ENCODE measurements at regions not wholly inside any gene's neighbourhood (a gene's known extent, or its start where the extent isn't known, plus 50 kb on each side); places are given as distances from the start of the nearest gene placed in this dataset.
"Not testable (repeated sequence)": the region's sequence is repeated elsewhere in the genome, so short reads cannot be mapped to it uniquely, and the experiment has no call there.

GRCh38 chr1:166630369-166630768 is 208.9 kb upstream of the POGK start:
- ATAC-seq (no peak), DNase-seq (no peak)
- H3K4me1 ChIP-seq: no peaks in the 10 kb centered on the region
- no peak for TF ChIP-seq CTCF (IDR thresholded peaks at IDR 0.05)
- intact Hi-C loops (cut with DNase I): no loop called here
- no peak overlapping the region for H3K4me3 ChIP-seq
- H3K27me3 ChIP-seq: no peaks in the 10 kb centered on the region
- no peak overlapping the region for H3K27ac ChIP-seq
- H3K36me3 ChIP-seq: no peaks in the 10 kb centered on the region
- no peaks in the 10 kb centered on the region for H3K9me3 ChIP-seq

- DNase-seq (no peak), ATAC-seq (no peak)
- Histone ChIP-seq H3K9me3 (no peaks in the 10 kb centered on the region), H3K27me3 (no peaks in the 10 kb centered on the region), H3K4me1 (no peaks in the 10 kb centered on the region), H3K36me3 (no peaks in the 10 kb centered on the region), H3K27ac (no peak overlapping the region), H3K4me3 (no peak overlapping the region)
- TF ChIP-seq CTCF (IDR thresholded peaks at IDR 0.05): no peak
- intact Hi-C loops (cut with DNase I): no loop called here
These were observed 201.1 kb upstream of the POGK start for GRCh38 chr1:166638137-166638536.

DNA sequence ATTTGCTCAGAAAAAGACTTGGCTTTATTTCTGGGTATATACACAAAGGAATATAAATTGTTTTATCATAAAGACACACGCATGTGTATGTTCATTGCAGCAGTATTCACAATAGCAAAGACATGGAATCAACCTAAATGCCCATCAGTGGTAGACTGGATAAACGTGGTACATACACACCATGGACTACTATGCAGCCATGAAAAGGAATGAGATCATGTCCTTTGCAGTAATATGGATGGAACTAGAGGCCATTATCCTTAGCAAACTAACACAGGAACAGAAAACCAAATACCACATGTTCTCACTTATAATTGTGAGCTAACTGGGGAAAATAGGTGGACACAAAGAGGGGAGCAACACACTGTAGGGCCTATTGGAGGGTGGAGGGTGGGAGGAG is 182.0 kb upstream of the POGK start:
- H3K27ac ChIP-seq; intact Hi-C loops (cut with DNase I); ATAC-seq: not testable (repeated sequence)

DNA sequence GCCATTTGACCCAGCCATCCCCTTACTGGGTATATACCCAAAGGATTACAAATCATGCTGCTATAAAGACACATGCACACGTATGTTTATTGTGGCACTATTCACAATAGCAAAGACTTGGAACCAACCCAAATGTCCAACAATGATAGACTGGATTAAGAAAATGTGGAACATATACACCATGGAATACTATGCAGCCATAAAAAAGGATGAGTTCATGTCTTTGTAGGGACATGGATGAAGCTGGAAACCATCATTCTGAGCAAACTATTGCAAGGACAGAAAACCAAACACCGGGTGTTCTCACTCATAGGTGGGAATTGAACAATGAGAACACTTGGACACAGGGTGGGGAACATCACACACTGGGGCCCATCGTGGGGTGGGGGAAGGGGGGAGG is 172.5 kb upstream of the POGK start:
- H3K9me3 ChIP-seq; DNase-seq; H3K4me1 ChIP-seq; H3K27me3 ChIP-seq; ATAC-seq; intact Hi-C loops (cut with DNase I); H3K4me3 ChIP-seq; H3K27ac ChIP-seq; H3K36me3 ChIP-seq: not testable (repeated sequence)

More for the DNA sequence above, 182.0 kb upstream of the POGK start:
- H3K4me1 ChIP-seq, H3K36me3 ChIP-seq, H3K27me3 ChIP-seq, H3K4me3 ChIP-seq, H3K9me3 ChIP-seq, DNase-seq: not testable (repeated sequence)

DNA sequence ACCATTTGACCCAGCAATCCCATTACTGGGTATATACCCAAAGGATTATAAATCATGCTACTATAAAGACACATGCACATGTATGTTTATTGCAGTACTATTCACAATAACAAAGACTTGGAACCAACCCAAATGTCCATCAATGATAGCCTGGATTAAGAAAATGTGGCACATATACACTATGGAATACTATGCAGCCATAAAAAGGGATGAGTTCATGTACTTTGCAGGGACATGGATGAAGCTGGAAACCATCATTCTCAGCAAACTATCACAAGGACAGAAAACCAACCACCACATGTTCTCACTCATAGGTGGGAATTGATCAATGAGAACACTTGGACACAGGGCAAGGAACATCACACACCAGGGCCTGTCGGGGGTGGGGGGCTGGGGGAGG is 171.7 kb upstream of the POGK start:
- intact Hi-C loops (cut with DNase I); ATAC-seq; H3K4me1 ChIP-seq; H3K27ac ChIP-seq; H3K36me3 ChIP-seq; H3K9me3 ChIP-seq; H3K4me3 ChIP-seq; H3K27me3 ChIP-seq; DNase-seq: not testable (repeated sequence)

- DNase-seq: no peak
- TF ChIP-seq CTCF (IDR thresholded peaks at IDR 0.05): no peak
- ATAC-seq: no peak
- H3K27ac ChIP-seq: no peak overlapping the region
- no peaks in the 10 kb centered on the region for H3K4me1 ChIP-seq
- H3K36me3 ChIP-seq: no peaks in the 10 kb centered on the region
- H3K4me3 ChIP-seq: no peak overlapping the region
- H3K9me3 ChIP-seq: no peaks in the 10 kb centered on the region
- no peaks in the 10 kb centered on the region for H3K27me3 ChIP-seq
- intact Hi-C loops (cut with DNase I): no loop called here
These were observed 167.6 kb upstream of the POGK start for GRCh38 chr1:166671627-166672026.

- no peak for DNase-seq
These were observed 165.6 kb upstream of the POGK start for GRCh38 chr1:166673722-166674121.

More at GRCh38 chr1:166673722-166674121, 165.6 kb upstream of the POGK start:
- Histone ChIP-seq H3K9me3 (no peaks in the 10 kb centered on the region), H3K36me3 (no peaks in the 10 kb centered on the region), H3K4me1 (no peaks in the 10 kb centered on the region), H3K4me3 (no peak overlapping the region), H3K27ac (no peak overlapping the region), H3K27me3 (no peaks in the 10 kb centered on the region)
- ATAC-seq: no peak
- intact Hi-C loops (cut with DNase I): no loop called here
- TF ChIP-seq CTCF (IDR thresholded peaks at IDR 0.05): no peak
